GM21515 (cell line): ENCODE measurements at regions not wholly inside any gene's neighbourhood (a gene's known extent, or its start where the extent isn't known, plus 50 kb on each side); places are given as distances from the start of the nearest gene placed in this dataset.
"Not testable (repeated sequence)": the region's sequence is repeated elsewhere in the genome, so short reads cannot be mapped to it uniquely, and the experiment has no call there.

Experiments used
- ATAC-seq: cut with Tn5 transposase; IDR thresholded peaks from one replicate; pipeline ENCODE4 v1.9.1; 2021; ENCODE audit not compliant: unreplicated experiment

DNA sequence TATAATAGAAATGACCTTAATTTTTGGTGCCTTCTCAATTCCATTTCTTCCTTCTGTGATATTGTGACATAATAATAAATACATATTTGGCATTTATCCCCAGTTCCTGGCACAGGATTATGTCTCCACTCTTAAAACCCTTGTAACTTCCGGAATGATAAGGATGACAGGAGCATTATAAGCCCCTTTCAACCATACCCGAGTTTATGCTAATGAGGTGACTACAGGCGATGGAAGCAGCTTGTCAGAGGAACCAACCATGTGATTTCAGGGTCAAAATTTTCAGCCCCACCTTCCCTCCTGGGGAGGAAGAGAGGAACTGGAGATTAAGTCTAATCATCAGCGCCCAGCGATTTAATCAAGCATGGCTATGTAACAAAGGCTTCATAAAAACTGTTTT, 528.5 kb upstream of the CRIM1 start:
- ATAC-seq = no peak

DNA sequence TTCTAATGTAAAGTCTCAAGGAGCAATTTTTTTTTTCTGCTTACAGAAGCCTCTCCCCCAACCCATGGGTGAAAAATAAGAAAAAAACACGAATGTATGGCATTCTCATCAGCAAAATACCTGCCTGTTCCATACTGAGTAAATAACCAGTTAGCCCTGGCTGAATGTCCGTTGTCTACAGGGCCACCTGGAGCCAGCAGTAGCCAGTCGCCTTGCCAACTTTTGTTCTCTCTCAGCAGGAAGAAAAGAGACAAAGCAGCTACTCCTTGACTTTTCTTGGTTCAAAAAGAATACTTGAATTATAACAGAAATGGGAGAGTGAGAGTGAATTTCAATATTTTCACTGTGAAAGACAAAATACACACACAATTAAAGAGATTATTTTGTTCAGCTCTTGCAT, 532.9 kb upstream of the CRIM1 start:
- no peak for ATAC-seq

DNA sequence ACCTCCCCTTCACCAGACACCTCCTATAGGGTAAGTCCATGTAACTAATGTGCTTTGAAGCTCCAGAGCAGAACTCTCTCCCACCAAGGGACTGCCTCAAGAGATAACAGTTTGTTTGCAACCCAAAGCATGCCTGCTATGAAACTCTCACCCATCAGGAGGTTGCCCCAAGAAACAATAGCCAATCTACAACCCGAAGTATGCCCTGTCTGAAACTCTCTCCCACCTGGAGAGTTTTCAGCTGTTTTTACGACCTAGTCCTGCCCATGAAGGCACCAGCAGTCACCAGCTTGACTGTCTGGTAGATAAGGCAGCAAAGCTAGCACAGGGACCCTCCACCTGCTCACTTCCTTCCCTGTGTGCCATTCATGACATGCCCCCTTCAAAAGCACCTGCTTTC, 533.9 kb upstream of the CRIM1 start:
- no peak for ATAC-seq

DNA sequence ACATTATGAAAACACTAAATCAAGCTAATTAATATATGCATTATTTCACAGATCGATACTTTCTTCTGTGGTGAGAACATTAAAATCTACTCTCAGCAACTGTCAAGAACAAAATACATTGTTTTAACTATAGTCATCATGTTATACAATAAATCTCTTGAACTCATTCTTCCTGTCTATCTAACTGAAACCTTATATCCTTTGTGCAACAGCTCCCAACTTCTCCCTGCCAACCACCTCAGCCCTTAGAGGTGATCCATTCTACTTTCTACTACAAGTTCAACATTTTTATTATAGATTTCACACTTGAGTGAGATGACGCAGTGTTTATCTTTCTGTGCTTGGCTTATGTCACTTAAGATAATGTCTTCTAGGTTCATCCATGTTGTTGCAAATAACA, 535.2 kb upstream of the CRIM1 start:
- no peak for ATAC-seq

DNA sequence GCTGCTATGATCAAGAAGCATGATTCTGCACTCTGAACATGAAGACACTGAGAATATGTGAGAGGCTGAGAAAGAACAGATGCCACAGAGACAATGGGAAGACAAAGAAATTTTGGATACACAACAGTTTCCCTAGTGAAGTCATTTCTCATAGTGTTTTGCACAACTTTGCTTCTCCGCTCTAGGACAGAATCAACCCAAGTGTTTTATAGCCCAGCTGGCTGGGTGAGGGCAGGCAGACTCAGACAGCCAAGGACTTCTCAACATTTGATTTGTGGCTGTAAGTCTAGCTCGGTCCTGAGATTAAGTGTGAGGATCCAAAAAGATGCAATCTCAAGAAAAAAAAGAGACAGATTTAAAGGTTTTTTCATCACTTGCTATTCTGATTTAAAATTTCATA, 536.5 kb upstream of the CRIM1 start:
- ATAC-seq = no peak

DNA sequence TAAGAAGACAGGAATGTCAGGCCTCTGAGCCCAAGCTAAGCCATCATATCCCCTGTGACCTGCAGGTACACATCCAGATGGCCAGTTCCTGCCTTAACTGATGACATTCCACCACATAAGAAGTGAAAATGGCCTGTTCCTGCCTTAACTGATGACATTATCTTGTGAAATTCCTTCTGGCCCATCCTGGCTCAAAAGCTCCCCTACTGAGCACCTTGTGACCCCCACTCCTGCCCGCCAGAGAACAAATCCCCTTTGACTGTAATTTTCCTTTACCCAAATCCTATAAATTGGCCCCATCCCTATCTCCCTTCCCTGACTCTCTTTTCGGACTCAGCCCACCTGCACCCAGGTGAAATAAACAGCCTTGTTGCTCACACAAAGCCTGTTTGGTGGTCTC, 537.2 kb upstream of the CRIM1 start:
- ATAC-seq = not testable (repeated sequence)

DNA sequence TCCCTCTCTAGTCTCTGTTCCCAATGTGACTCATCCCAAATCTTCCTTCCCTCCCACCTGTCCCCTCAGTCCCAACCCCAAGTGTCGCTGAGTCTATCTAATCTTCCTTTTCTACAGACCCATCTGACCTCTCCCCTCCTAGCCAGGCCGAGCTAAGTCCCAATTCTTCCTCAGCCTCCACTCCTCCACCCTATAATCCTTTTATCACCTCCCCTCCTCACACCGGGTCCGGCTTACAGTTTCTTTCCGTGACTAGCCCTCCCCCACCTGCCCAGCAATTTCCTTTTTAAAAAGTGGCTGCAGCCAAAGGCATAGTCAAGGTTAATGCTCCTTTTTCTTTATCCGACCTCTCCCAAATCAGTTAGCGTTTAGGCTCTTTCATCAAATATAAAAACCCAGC, 541.0 kb upstream of the CRIM1 start:
- ATAC-seq = not testable (repeated sequence)

DNA sequence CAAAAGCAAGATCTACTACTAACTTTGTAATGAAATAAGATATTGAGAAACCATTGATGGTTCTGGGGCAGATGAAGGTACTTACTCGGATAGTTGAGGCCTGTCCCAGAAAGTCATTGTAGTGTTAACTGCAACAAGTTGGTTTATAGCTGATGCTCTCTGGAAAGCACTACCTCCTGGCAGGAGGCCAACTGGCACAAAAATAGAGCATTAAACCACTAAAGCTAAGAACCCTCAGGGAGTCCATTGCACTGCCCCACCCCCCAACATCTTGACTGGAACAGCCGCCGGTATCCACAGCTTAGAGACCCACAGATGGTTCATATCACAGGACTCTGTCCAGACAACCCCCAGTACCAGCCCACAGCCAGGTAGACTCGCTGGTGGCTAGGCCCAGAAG, 552.5 kb upstream of the CRIM1 start:
- no peak for ATAC-seq

DNA sequence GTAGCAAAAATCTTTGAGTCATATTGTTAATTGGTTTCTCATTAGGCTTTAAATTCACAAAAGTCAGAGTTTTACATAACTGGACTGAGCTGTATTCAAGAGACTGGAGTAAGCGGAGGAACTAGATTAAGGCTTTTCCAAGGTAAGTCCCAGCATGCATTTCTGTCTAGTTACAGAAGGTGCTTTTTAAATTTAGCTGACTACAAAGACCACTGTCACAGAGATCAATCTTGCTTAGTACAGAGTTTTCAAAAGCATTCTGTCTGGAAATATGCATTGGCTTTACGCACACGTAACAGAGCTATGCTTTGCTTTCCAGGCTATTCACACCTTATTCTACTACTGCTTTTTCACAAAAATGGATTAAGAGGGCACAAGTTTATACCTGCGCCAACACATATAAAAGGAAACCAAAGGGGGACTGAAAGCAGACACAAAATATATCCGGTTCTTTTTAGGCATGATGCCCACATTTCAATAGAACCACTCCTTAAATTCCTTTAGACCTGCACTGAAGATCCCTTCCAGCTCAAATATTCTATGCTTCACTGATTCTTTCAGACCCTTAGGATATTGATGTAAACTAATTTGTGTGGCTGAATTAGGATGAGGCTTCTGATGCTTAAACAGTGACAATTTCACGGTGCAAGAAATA, 560.7 kb upstream of the CRIM1 start:
- ATAC-seq = no peak

DNA sequence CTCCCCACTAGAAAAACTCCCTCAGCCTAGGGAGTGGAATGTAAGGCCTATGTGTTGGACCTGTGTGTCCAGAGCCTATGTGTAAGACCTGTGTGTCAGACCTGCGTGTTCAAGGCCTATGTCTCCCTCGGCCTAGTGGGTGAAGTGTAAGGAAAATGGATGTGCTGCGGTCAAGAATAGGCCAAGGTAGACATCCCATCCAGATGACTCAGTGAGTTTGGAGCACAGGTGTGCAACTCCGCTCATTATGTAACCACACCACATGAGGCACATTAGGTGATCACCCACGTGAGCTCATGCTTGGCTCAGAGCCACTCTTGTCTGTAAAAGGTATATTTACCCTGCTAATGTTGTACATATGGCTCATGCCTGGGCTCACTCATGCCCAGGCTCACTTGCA, 565.3 kb upstream of the CRIM1 start:
- no peak for ATAC-seq

DNA sequence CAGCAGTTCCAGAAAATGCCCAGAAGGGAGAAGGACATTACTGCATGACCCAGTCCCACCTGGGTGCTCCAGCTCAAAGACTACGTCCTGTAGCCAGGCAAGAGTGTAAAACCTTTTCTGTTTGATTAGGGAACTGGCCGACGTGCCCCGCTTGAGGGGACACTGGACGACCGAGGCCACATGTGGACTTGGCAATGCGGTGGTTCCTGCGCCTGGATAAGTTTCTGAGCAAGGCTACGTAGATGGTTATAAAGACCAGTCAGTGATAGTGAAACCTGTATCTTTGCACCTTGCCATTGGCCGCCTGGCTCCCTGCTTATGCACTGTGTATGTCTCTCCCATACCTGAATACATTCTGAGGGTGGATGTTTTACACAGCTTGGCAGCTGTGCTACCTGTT, 567.0 kb upstream of the CRIM1 start:
- no peak for ATAC-seq

DNA sequence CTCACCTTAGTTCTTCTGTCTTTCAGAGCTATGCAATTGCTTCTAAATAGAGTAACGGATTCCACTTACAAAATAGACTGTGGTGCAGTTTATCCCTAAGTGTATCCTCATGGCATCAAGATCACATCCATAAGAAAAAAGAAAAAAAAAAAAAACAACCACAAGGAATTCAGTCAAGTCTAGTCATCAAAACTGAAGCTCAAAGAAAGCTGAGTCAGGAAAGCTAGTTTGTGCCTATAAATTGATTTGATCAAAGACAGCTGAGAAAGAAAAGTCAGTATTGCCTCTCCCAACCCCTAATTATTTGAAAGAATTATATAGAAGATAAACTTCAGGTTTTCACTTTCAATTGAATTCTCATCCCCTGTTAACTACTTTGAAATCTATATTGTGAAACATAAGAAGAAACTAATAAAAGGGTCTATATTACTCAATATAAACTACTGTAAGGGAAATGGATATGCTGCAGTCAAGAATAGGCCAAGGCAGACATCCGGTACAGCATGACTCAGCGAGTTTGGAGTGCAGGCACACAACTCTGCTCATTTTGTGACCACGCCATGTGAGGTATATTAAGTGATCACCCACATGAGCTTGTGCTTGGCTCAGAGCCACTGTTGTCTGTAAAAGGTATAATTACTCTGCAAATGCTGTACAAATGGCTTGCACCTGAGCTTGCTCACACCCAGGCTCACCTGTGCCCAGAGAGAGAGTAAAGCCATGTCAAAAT, 568.1 kb upstream of the CRIM1 start:
- no peak for ATAC-seq

DNA sequence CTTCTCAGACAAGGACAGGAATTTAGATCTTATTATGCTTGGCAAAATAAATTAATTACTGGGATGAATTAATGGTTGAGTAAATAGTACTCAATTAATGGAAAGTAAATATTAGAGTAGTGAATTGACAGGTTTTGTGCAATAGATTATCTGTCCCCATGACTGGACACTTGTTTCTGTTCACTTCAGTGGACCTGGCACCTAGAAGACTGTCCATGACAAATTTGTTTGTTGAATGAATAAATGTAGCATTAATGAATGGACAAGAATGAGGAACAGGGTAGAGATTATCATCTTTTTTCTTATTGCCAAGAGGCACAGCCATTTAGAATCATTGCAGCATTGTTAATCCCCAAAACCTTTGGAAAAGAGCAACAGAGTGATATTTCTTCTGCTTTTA, 570.0 kb upstream of the CRIM1 start:
- no peak for ATAC-seq

DNA sequence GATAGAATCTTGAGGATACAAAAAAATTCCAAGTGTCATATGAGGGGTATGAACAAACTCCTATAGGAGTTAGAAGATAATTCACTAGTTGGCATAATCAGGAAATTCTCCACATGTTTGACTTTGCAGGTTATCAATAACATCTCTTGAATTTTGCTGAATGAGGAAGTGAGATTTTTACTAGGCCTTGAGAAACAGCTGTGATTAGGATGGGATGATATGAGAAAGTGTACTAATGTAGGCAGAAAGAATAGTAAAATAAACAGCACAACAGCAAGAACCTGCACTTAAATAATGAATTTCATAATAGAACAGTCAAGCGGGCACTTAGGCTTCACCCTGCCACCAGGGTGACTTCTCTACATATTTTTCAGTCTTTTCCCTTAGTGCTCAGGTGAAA, 570.8 kb upstream of the CRIM1 start:
- no peak for ATAC-seq

DNA sequence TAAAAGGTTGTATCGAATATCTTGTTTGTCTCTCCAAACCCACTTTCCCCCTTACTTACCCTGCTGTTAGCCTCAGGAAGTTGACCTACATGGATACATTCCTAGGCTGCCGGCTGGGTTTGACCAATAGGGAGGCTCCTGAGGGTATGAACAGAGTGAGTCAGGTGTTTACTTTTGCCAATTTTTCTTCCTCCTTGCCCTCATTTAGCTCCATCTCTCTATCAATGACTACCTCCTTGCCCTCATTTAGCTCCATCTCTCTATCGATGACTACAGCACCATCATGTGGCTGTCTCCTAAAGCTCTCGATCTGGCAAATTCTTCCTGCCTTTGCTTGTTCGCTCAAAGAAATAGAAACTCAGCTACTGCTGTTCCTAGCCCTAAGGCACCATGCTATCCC, 571.9 kb upstream of the CRIM1 start:
- ATAC-seq = no peak

DNA sequence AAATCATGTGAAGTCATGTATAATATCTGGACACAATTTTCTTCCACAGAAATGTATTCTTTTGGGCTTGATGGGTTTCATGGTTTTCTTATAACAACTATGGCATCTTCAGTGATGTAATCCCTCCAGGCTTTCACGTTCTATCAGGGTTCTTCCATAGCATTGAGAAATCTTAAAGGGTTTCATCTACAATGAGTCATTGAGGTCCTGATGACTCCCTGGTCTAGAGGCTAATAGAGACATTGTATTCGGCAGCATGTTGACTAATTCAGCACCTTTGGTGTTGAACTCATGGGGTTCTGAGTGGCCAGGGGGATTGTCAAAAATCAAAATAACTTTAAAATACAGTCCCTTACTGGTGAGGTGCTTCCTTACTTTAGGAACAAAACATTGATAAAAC, 614.0 kb upstream of the CRIM1 start:
- ATAC-seq = no peak

DNA sequence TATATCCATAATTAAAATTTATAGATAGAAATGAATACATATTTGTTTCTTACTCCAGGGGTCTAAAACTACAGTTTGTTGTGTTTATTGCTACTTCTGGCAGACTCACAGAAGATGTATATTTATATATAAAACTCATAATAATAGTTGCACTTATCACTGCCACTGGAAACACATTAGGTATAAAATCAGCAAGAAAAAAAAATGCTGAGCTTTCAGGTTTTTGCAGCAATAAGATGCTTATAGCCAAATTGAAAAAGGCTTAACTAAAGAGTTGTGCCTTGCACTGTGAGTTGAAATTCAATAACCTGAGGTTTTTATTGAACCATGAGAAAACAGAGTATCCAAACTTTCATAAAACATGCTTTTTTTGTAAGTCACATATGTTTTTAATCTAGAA, 623.9 kb upstream of the CRIM1 start:
- no peak for ATAC-seq

DNA sequence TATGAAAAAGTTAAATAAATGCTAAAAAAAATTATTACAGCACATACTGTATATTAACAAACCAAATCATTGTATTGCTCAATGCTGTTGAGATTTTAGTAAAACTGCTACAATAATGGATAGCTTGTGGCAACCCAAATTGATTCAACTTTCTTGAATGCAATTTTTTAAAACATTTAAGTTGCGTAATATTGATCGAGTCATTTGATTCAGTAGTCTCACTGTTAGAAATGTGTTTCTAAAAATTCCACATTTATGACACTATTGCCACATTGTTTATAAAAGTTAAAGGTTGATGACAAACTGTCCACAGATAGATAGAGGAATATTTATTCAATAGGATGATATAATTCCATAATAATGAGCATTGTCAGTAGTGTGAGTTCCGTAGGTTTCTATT, 640.7 kb upstream of the CRIM1 start:
- ATAC-seq = no peak

DNA sequence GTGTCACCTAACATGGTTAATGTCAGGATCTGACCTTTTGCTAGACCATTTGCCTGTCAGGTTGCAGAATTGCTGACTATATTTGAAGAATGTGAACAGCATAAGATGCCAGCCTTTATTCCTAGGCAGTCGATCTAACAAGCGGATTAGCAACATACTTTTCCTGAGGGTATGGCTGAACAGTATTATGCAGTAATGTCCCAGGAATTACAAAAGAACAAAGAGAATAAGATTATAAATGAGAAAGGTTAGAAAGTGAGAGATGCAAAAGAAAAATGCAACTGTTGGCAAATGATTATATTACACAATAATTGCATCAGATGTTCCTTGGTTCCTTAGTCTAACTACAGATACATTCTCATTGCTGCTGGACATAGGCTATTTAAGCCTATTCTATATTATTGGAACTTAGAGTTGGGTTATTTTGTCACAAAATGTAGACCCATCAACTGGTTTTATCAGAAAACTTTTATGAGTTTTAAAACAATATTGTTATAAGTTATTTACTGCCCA, 647.1 kb upstream of the CRIM1 start:
- ATAC-seq = no peak

DNA sequence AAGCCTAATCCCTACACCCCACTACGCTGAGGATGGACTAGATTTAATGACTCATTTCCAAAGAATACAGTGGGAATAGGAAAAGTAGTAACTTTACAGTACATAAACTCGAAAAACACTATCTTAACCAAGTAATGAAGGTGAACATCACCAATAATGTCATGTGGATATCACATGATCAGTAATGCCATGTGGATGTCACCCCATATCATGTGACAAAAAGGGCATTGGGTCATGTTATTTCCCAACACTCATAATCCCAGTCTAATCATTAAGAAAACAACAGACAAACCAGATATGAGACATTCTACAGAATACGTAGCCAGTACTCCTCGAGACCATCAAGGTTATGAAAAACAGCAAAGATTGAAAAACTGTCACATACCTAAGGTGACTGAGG, 667.3 kb upstream of the CRIM1 start:
- no peak for ATAC-seq

DNA sequence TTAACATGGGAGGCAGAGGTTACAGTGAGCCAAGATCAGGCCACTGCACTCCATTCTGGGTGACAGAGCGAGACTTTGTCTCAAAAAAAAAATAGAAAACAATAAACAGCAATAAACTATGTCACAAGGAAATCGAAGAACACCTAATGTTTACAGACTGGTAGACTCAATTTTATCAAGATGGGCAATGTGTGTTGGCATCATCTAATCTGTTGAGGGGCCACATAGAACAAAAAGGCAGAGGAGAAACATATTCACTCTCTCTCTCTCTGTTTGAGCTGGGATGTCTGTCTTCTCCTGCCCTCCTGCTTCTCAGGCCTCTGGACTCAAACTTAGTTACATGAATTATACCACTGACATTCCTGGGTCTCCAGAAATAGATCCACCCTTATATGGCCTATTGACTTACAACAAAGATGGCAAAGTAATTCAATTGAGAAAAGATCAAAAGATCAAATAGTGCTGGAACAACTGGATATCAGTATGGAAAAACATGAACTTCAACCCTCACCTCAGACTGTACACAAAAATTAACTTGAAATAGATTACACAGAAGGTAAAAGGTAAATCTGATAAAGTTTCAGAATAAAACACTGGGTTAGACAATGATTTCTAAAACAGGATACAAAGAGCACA, 703.8 kb upstream of the CRIM1 start:
- no peak for ATAC-seq

DNA sequence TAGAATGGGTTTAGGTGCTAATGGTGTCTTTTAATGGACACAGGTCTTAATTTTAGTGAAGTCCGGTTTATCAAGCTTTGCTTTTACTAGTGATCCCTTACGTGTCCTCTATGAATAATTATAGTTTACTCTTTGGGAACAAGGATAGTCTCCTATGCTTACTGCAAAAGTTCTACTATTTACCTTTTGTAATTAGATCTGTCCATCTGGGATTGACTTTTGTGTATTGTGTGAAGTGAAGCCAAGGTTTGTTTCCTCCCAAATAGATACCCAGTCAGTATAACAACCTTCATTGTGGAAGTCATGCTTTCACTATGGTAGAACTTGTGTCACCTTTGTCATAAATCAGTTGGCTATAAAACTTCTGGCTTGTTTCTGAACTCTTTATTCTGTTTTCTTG, 740.9 kb upstream of the CRIM1 start:
- no peak for ATAC-seq
